ENCODE measurements at regions not wholly inside any gene's neighbourhood (a gene's known extent, or its start where the extent isn't known, plus 50 kb on each side); places are given as distances from the start of the nearest gene placed in this dataset.
"Not testable (repeated sequence)": the region's sequence is repeated elsewhere in the genome, so short reads cannot be mapped to it uniquely, and the experiment has no call there.

DNA sequence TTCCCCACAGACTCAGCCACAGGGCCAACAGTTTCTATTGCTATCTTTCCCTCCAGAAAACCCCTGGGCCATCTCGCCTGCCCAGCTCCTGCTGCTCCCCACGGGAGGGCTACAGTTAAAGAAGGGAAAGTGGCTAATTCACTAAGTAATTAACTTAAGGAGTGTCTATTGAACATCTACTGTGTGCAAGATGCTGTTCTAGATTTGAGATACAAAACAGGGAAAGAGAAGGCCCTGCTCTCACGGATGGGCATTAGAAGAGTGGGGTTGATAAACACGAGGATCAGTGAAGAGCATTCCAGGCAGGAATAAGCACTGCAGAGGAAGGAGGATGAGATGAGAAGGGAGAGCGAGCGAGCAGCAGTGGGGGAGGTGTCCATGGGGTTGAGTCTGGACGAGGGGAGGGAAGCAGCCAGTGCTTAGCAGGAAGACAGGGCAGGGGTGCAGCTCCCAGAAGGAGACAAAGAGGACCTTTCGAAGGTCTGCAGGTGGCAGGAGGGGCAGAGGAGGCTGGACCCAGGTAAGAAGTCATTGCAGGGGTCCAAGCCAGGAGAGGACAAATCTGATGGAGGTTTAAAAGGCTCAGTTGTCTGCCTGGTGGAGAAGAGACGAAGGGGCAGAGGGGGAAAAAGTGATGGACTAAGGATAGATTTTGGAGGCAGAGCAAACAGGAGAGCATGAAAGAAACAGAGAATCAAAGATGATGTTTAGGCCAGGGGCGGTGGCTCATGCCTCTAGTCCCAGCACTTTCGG lies 64.7 kb downstream of the KLF15 start:
- ATAC-seq (no peak), DNase-seq (no peak)
- intact Hi-C loops (cut with micrococcal nuclease) = no loop called here

DNA sequence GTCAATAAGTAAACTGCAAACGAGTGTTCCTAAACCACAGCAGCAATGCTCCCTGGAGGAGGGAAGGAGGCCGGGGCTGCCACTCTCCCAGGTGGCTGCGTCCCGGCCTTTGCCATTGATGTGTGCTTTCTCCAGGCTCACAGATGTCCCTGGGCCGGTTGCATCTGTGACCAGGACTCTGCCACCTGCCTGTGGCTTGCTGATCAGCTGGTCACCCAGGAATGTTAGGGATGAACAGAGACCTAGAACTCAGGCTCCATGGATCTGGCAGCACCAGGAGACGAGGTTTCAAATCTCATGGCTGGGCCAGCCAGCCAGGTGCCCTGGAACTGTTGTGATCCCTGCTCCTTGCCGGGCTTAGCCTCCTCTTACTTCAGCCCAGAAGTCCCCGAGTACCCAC lies 65.7 kb downstream of the KLF15 start:
- no peak for ATAC-seq
- intact Hi-C loops (cut with micrococcal nuclease) = no loop called here
- DNase-seq = no peak

DNA sequence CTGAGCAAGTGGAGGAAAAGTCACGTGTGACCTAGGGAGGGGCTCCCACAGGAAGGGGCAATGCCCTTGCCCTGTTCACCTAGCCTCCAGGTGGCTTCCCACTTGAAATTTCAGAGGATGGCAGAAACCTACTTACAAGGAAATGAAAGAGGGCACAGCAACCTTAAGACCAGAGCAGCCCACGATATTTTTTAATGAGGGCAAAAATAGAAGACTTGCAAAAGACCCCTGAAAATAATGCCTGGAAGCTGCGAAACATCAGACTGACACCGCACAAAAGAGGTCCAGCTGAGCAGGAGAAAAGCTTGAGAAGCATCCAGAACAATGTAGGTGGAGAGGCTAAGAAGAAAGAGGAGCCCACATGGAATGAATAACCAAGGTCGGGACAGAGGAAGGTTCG lies 66.1 kb downstream of the KLF15 start:
- DNase-seq (no peak), ATAC-seq (no peak)
- intact Hi-C loops (cut with micrococcal nuclease) = no loop called here

DNA sequence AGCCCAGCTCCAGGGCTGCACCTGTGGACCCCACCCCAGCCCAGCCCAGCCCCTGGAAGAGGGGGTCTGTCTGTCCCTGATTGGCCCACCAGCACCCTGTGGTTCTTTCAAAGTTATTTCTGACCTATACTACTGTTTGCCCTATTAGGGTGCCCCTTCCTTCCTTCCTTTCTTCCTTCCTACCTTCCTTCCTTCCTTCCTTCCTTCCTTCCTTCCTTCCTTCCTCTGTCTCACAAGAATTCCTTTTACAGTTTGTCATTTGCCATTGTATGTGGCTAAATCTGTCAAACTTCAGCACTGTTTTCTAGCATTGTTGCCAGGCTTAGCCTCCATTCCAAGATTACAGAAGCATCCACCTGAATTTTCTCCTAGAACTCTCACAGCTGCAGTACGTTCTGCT lies 66.9 kb downstream of the KLF15 start:
- intact Hi-C loops (cut with micrococcal nuclease) = no loop called here
- DNase-seq (no peak), ATAC-seq (no peak)

DNA sequence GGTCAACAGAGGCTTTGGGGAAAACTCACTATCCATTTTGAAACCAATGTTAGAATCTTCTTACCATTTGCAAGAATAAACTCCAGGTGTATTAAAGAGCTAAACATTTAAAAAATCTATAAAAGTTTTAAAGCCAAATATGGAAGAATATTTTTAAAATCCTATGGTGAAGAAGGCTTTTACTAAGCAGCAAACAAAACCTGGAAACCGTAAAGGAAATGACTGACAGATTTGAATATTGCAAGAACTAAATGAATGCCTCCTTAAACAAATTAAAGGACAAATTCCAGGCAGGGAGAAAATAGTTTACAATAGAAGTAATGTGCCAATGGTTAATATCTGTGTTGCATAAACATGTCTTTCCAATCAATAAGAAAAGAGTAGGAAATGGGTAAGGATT lies 68.1 kb downstream of the KLF15 start:
- ATAC-seq (no peak), DNase-seq (no peak)
- intact Hi-C loops (cut with micrococcal nuclease) = no loop called here

DNA sequence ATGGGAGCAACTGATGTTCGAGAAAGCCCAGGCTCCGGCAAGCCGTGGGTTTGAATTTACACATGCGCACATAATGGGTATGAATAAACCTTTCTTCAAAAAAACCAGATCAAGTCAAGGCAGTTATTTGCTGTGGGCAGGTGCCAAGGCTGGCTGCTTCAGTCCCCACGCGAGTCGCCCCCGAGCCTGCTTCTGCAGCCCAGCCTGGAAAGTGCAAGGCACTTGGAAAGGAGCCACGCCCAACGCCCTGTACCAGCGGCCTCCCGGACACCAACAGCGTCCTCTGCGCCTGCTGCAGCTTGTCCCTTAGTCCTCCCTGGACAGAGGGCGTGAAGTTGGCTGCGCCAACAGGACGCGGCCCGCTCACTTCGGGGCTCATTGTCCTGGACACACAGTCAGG lies 68.9 kb downstream of the KLF15 start:
- DNase-seq = peak; percentile 75
- ATAC-seq = peak; percentile 74
- intact Hi-C loops (cut with micrococcal nuclease) = no loop called here

DNA sequence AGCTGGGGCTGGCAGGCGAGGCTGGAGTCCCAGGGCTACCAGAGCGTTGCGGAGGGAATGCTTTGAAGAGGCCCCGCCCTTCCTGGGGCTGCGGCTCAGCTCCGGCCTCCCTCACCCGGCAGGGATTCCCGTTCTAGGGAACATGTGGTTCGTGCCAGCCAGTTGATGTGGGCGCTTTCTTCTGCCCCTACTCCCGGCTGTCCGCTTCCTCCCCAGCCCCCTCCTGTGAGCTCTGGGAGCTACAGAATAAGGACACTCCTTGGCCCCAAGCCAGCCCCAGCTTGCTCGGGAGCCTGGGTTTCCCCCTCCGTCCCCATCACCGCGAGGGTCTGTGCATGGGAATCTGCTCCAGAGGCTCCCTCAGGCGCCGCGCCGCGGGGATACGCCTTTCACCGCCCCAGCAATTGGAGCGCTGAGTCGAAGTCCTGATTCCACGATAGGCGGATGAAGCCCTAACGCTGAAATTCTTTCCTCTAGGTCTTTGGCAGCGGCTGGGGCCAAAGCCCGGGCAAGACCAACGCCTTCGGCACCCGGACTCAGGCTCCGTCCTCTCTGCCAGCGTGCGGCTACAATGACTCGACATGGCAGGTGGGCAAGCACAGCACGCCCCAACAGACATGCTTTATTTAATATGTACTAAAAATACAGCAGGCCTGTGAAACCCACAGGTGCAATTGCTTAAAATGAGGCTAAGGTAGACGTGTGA lies 69.5 kb downstream of the KLF15 start:
- DNase-seq (peak; percentile 82), ATAC-seq (peak; percentile 94)
- intact Hi-C loops (cut with micrococcal nuclease) = no loop called here

DNA sequence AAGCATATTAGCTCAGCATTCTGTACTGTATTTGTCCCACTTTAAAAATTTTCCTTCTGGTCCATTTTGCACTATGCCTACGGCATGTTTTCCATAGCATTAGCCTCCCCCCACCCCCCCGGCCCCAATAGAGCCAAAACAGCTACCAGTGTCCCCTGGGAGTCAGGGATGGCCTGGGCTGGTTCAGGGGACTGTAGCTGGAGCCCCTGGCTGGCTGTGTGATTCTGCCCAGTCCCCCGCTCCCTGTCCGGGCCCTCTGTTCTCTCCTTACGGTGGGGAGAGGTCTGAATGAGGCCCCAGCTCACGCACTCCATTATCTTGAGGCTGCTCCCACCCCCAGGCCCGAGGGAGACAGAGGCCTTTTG lies 70.1 kb downstream of the KLF15 start:
- peak; percentile 42 for ATAC-seq
- intact Hi-C loops (cut with micrococcal nuclease) = no loop called here

DNA sequence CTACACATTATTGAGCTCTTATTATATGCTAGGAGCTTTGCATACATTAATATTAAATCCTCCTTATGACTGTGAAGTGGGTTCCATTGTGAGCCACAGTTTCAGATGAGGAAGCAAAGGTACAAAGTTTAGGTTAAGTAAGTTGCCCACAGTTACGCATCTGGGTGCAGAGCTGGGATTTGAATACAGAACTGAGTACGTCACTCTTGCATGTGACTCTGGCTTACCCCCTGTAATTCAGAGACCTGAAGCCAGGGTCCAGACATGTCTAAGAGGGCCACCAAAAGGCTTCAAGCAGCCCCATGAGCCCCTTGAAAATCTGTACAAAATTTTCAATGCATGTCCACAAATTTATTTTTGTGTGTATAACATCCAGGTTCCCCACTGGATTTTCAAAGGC lies 71.8 kb downstream of the KLF15 start:
- ATAC-seq = no peak
- no peak for DNase-seq
- intact Hi-C loops (cut with micrococcal nuclease) = no loop called here

More for the DNA sequence above, 70.1 kb downstream of the KLF15 start:
- DNase-seq = no peak

DNA sequence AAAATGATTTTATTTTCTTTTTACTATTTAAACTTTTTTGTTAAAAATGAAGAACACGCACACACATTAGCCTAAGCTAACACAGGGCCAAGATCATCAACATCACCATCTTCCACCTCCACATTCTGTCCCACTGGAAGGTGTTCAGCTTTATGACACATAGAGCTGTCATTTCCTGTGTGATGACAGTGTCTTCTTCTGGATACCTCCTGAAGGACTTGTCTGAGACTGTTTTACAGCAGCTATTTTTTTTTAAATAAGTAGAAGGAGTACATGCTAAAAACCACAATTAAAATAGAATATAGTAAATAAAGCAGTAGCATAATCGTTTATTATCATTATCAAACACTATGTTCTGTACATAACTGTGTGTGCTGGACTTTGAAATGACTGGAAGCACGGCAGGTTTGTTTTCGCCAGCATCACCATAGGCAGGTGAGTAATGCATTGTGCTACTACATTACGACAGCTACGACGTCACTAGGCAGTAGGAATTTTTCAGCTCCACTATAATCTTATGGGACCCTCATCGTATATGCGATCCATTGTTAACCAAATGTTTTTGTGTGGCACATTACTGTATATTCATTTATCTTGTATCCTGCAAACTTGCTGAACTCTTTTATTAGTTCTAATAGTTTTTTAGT lies 72.8 kb downstream of the KLF15 start:
- ATAC-seq (no peak), DNase-seq (no peak)
- intact Hi-C loops (cut with micrococcal nuclease) = no loop called here

DNA sequence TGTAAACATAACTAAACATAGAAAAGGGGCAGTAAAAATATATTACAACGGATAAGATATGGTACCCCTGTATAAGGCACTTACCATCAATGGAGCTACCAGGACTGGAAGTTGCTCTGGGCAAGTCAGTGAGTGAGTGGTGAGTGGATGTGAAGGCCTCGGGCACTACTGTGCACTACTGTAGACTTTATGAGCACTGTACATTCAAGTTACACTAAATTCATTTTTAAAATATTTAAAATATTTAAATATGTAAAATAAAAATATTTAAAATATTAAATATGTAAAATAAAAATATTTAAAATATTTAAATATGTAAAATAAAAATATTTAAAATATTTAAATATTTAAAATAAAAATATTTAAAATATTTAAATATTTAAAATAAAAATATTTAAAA lies 73.6 kb downstream of the KLF15 start:
- intact Hi-C loops (cut with micrococcal nuclease); ATAC-seq; DNase-seq: not testable (repeated sequence)

DNA sequence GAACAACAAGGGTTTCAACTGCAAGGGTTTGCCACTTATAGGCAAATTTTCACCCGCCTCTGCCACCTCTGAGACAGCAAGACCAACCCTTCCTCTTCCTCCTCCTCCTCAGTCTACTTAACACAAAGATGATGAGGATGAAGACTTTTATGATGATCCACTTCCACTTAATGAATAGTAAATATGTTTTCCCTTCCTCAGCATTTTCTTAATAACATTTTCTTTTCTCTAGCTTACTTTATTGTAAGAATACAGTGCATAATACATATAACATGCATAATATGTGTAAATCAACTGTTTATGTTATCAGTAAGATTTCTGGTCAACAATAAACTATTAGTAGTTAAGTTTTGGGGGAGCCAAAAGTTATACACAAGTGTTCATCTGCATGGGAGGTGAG lies 77.4 kb downstream of the KLF15 start:
- no peak for ATAC-seq
- intact Hi-C loops (cut with micrococcal nuclease) = no loop called here
- DNase-seq = no peak

DNA sequence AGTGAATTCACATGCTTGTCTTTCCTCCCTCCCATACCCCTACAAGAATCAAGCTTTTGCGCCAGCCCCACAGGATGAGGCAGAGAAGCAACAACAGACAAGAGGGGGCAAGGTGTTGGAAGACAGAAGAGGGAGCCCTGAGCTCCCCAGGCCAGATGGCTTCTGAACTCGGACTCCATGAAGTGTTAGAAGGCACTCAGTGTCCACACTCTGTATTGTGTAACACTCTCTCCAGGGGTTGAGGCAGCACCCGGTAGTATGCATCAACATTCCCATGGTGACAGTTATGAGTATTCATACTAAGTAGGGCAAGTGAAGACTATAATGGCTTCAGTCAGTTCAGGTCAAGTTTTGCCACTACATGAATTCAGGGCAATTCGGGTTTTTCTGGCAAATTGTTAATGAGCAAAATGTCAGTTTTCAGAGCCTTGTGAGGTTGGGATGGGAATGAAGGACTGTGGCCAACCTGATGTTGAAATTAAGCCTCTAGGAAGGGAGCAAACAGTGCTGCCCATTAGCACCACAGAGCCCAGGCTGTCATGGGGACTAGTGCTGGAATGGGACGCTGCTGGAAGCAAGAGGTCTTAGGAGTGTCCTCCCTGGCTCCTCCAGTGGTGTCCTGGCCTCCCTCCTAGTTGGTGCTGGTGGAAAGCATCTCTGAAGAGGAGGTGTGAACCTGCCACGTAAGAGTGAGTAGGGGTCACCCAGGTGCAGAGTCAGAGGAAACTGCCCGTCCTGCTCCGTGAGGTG lies 79.4 kb downstream of the KLF15 start:
- intact Hi-C loops (cut with micrococcal nuclease) = no loop called here

DNA sequence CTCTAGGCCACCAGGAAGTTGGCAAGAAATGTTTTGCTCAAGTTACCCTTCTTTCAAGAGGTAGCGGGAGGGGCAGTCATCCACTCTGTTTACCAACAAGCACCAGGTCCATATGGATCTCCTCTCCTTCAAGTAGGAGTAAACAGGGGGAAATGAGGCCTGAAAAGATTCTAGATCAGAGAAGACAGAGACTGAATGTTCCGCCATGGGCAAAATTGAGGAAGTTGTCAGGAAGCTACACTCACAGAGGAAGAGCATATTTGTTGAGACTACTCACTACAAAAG lies 81.6 kb downstream of the KLF15 start:
- intact Hi-C loops (cut with micrococcal nuclease) = no loop called here
- no peak for DNase-seq

More for the DNA sequence above, 79.4 kb downstream of the KLF15 start:
- DNase-seq = no peak
- peak; percentile 68 for ATAC-seq

DNA sequence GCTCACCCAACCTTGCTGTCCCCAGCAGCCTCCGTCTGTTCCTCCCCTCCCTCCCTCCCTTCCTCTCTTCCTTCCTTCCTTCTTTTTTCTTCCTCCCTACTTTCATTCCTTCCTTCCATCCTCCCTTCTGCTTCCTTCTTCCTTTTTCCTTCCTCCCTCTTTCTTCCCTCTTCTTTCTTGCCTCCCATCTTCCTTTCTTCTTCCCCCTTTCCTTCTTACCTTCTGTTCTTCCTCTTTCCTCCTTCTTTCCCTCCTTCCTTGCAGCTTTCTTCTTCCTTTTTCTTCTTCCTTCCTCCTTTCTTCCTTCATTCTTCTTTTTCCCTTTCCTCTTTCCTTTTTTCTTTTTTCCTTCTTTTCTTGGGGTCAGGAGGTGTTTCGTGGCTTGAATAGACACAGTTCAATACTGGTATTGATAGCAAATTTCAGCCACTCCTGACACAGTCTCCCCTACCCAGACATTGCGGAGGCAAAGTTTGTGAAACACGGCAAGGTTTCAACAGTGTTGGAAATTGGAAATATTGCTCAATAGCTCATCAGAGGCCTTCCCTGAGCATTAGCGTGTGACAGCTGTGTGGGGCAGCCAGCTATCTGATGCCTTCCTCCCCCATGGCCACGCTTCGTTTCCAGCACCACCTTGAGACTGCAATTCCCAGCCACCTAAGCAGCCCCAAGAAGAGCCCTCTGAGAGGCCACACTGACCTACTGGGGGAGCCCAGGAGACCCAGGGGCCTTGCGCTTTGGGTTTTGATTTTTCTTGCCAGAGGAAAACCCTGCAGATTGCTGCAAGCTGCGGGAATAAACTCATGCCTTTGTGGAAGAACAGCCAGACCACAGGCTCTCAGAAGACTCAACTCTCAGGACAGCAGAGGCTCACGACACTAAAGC lies 82.2 kb downstream of the KLF15 start:
- intact Hi-C loops (cut with micrococcal nuclease) = no loop called here
- ATAC-seq = no peak
- no peak for DNase-seq

More for the DNA sequence above, 81.6 kb downstream of the KLF15 start:
- no peak for ATAC-seq

DNA sequence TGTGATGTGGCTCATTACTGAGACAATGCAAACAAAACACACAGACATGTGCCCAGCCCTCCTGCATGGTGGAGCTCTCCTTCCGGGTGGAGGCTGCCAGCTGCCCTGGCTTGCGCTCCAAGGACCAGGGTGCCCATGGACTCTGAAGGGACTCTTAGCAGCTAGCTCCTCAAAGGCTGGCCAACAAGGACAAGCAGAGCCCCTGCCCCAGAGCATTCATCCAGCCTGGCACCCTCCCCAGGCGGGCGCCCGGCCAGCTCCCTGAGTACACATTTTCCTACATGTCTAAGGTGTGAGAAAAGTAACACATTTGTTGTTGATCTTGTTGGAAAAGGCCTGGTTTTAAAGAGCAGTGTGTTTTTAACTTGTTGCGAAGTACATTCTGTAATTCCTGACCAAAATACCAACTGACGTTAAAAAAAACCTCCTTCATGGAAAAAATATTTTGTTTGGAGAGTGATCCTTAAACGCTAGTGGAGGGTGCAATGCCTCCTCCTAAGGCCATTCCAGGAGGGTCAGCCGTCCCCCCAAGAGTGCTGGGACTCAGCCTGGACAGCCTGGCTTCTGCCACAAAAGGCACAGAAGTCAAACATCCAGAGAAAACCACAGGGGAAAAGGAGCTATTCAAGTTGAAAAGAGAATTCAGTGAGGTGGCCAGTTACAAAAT lies 86.9 kb downstream of the KLF15 start:
- intact Hi-C loops (cut with micrococcal nuclease) = no loop called here
- peak; percentile 89 for DNase-seq
- ATAC-seq = peak; percentile 62

DNA sequence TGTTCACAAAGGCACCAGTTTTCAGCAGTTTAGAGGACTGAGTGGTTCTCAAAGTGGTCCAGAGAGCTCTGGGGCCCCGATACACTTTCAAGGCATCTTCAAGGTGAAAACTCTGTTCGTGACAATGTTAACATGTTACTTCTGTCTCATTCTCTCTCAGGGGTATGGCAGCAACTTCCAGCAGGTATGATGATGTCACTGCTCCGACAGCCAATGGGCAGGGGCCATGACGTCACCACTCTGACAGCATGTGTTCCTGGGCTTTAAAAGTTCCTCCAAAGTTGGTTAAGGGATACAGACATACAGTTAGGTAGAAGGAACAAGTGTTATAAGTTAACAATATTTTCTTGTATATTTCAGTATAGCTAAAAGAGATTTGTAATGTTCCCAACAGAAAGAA lies 87.9 kb downstream of the KLF15 start:
- no peak for ATAC-seq
- intact Hi-C loops (cut with micrococcal nuclease) = no loop called here
- no peak for DNase-seq

DNA sequence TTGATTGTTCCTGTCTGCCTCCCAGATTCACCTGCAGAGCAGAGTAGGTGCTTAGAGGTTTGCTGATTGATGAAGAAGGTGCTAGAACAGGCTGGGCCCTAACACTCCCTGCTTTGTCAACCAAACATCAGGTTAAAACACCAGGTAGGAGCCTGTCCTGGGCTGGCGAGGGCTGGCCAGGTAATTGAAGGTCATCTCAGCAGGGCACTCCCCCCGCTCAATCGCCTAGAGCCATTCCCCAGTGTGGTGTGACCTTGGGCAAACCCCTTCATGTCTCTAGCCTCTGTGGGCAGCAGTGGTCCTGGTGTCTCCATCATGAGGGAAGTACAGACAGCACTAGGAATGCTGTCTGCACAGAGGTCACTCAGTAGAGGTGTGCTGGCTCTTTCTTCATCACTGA lies 88.3 kb downstream of the KLF15 start:
- ATAC-seq (no peak), DNase-seq (no peak)
- intact Hi-C loops (cut with micrococcal nuclease) = no loop called here
